ENCODE measurements at regions not wholly inside any gene's neighbourhood (a gene's known extent, or its start where the extent isn't known, plus 50 kb on each side); places are given as distances from the start of the nearest gene placed in this dataset.

- no peaks in the 10 kb centered on the region for H3K36me3 ChIP-seq (ENCODE audit: control insufficient read depth, insufficient read depth, low read length)
- no TSS peak for BruUV-seq (replicated peaks)
- TF ChIP-seq CTCF (IDR thresholded peaks at IDR 0.05) (no peak), TCF7L2 (IDR thresholded peaks at IDR 0.05; ENCODE audit: low read depth, low read length) (no peak), POLR2AphosphoS5 (IDR thresholded peaks at IDR 0.05; ENCODE audit: low read depth, low read length) (no peak), SIN3A (IDR thresholded peaks at IDR 0.05; ENCODE audit: borderline replicate concordance, insufficient read depth, low read depth, low read length) (no peak)
- TF ChIP-seq, protein P1, sequence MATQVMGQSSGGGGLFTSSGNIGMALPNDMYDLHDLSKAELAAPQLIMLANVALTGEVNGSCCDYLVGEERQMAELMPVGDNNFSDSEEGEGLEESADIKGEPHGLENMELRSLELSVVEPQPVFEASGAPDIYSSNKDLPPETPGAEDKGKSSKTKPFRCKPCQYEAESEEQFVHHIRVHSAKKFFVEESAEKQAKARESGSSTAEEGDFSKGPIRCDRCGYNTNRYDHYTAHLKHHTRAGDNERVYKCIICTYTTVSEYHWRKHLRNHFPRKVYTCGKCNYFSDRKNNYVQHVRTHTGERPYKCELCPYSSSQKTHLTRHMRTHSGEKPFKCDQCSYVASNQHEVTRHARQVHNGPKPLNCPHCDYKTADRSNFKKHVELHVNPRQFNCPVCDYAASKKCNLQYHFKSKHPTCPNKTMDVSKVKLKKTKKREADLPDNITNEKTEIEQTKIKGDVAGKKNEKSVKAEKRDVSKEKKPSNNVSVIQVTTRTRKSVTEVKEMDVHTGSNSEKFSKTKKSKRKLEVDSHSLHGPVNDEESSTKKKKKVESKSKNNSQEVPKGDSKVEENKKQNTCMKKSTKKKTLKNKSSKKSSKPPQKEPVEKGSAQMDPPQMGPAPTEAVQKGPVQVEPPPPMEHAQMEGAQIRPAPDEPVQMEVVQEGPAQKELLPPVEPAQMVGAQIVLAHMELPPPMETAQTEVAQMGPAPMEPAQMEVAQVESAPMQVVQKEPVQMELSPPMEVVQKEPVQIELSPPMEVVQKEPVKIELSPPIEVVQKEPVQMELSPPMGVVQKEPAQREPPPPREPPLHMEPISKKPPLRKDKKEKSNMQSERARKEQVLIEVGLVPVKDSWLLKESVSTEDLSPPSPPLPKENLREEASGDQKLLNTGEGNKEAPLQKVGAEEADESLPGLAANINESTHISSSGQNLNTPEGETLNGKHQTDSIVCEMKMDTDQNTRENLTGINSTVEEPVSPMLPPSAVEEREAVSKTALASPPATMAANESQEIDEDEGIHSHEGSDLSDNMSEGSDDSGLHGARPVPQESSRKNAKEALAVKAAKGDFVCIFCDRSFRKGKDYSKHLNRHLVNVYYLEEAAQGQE (IDR thresholded peaks at IDR 0.05; ENCODE audit: insufficient read depth in 1 of 2, low read depth in 2 of 2, low read length in 1 of 2), result no peak
- ATAC-seq, result no peak
- no peaks in the 10 kb centered on the region for H3K27me3 ChIP-seq (ENCODE audit: control insufficient read depth, insufficient read depth, low read length)
- DNase-seq (ENCODE audit: low read depth, low spot score), result no peak
- in situ Hi-C loops (cut with HindIII; ENCODE audit: low pct_unique_long_range_greater_than_20kb, low sequenced_read_pairs), result no loop called here
- no peak overlapping the region for H3K27ac ChIP-seq (ENCODE audit: low read length)
- ChIA-PET POLR2A (no interaction called here), CTCF (no interaction called here)
- no peaks in the 10 kb centered on the region for H3K9me3 ChIP-seq (ENCODE audit: control insufficient read depth, insufficient read depth, low read depth, low read length)
- H3K4me3 ChIP-seq (ENCODE audit: low read depth in 2 of 2, low read length in 2 of 2), result no peak overlapping the region
- intact Hi-C loops (cut with micrococcal nuclease; ENCODE audit: unreplicated experiment), result no loop called here
- H3K4me1 ChIP-seq (ENCODE audit: control insufficient read depth, insufficient read depth, low read length), result no peaks in the 10 kb centered on the region
Observed at GRCh38 chr3:34504366-34504765, 705.9 kb downstream of the PDCD6IP start.

DNA sequence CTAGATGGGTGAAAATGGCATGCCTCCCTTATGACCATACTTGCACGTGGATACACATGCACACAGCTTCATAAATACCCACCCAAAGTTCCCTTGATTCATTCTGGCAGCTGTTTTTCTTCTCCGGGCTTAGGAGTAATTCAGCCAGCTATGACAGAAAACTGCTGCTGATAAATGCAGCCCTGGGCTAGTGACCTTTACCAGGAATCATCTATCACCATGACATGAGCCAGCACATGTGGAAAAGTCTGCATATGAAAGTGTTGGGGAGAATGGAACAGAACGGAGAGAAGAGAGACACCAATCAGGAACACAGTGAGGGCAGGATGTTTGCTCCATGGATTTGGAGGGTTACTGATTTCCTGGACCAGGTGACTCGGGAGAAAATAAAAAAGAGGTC lies 706.3 kb downstream of the PDCD6IP start:
- no TSS peak for BruUV-seq (replicated peaks)
- intact Hi-C loops (cut with micrococcal nuclease; ENCODE audit: unreplicated experiment) (no loop called here), in situ Hi-C loops (cut with HindIII; ENCODE audit: low pct_unique_long_range_greater_than_20kb, low sequenced_read_pairs) (no loop called here)
- Histone ChIP-seq H3K9me3 (ENCODE audit: control insufficient read depth, insufficient read depth, low read depth, low read length) (no peaks in the 10 kb centered on the region), H3K4me1 (ENCODE audit: control insufficient read depth, insufficient read depth, low read length) (no peaks in the 10 kb centered on the region), H3K36me3 (ENCODE audit: control insufficient read depth, insufficient read depth, low read length) (no peaks in the 10 kb centered on the region), H3K4me3 (ENCODE audit: low read depth in 2 of 2, low read length in 2 of 2) (no peak overlapping the region), H3K27me3 (ENCODE audit: control insufficient read depth, insufficient read depth, low read length) (no peaks in the 10 kb centered on the region), H3K27ac (ENCODE audit: low read length) (no peak overlapping the region)
- ChIA-PET POLR2A (no interaction called here), CTCF (no interaction called here)
- DNase-seq (ENCODE audit: low read depth, low spot score) (no peak), ATAC-seq (no peak)
- TF ChIP-seq TCF7L2 (IDR thresholded peaks at IDR 0.05; ENCODE audit: low read depth, low read length) (no peak), CTCF (IDR thresholded peaks at IDR 0.05) (no peak), POLR2AphosphoS5 (IDR thresholded peaks at IDR 0.05; ENCODE audit: low read depth, low read length) (no peak), SIN3A (IDR thresholded peaks at IDR 0.05; ENCODE audit: borderline replicate concordance, insufficient read depth, low read depth, low read length) (no peak)
- TF ChIP-seq, protein P1 (IDR thresholded peaks at IDR 0.05; ENCODE audit: insufficient read depth in 1 of 2, low read depth in 2 of 2, low read length in 1 of 2), result no peak
